ENCODE measurements at regions not wholly inside any gene's neighbourhood (a gene's known extent, or its start where the extent isn't known, plus 50 kb on each side); places are given as distances from the start of the nearest gene placed in this dataset.
"Not testable (repeated sequence)": the region's sequence is repeated elsewhere in the genome, so short reads cannot be mapped to it uniquely, and the experiment has no call there.

GRCh38 chrX:35221391-35221790 lies 278.8 kb downstream of the FAM47B start:
- intact Hi-C loops (cut with DNase I): not testable (repeated sequence)

GRCh38 chrX:35244088-35244741 lies 301.6 kb downstream of the FAM47B start:
- Histone ChIP-seq H3K4me1 (no peaks in the 10 kb centered on the region), H3K9me3 (no peaks in the 10 kb centered on the region), H3K27ac (no peak overlapping the region), H3K36me3 (no peaks in the 10 kb centered on the region), H3K4me3 (no peak overlapping the region), H3K27me3 (no peaks in the 10 kb centered on the region)
- DNase-seq (ENCODE audit: low spot score in 2 of 2): no peak
- intact Hi-C loops (cut with DNase I): no loop called here
- no peak for TF ChIP-seq CTCF (IDR thresholded peaks at IDR 0.05)

More at GRCh38 chrX:35221391-35221790, 278.8 kb downstream of the FAM47B start:
- not testable (repeated sequence) for H3K27me3 ChIP-seq; H3K27ac ChIP-seq; H3K36me3 ChIP-seq; DNase-seq (ENCODE audit: low spot score in 2 of 2); H3K9me3 ChIP-seq; H3K4me3 ChIP-seq; H3K4me1 ChIP-seq

GRCh38 chrX:35244796-35245508 lies 302.4 kb downstream of the FAM47B start:
- H3K9me3 ChIP-seq: no peaks in the 10 kb centered on the region
- no peak for DNase-seq (ENCODE audit: low spot score in 2 of 2)
- no peak overlapping the region for H3K4me3 ChIP-seq
- H3K27ac ChIP-seq: no peak overlapping the region
- no peaks in the 10 kb centered on the region for H3K4me1 ChIP-seq
- no peaks in the 10 kb centered on the region for H3K27me3 ChIP-seq
- no peaks in the 10 kb centered on the region for H3K36me3 ChIP-seq
- intact Hi-C loops (cut with DNase I): no loop called here
- no peak for TF ChIP-seq CTCF (IDR thresholded peaks at IDR 0.05)

- intact Hi-C loops (cut with DNase I): no loop called here
- Histone ChIP-seq H3K36me3 (no peaks in the 10 kb centered on the region), H3K9me3 (no peaks in the 10 kb centered on the region), H3K27ac (no peak overlapping the region), H3K27me3 (no peaks in the 10 kb centered on the region), H3K4me3 (no peak overlapping the region), H3K4me1 (no peaks in the 10 kb centered on the region)
- no peak for TF ChIP-seq CTCF (IDR thresholded peaks at IDR 0.05)
- no peak for DNase-seq (ENCODE audit: low spot score in 2 of 2)
Measured at GRCh38 chrX:35251226-35251625, 308.6 kb downstream of the FAM47B start.

GRCh38 chrX:35276115-35276514 lies 333.5 kb downstream of the FAM47B start:
- no peak overlapping the region for H3K4me3 ChIP-seq
- no peaks in the 10 kb centered on the region for H3K9me3 ChIP-seq
- no peaks in the 10 kb centered on the region for H3K4me1 ChIP-seq
- no peaks in the 10 kb centered on the region for H3K36me3 ChIP-seq
- TF ChIP-seq CTCF (IDR thresholded peaks at IDR 0.05): no peak
- H3K27me3 ChIP-seq: no peaks in the 10 kb centered on the region
- no peak for DNase-seq (ENCODE audit: low spot score in 2 of 2)
- intact Hi-C loops (cut with DNase I): no loop called here
- no peak overlapping the region for H3K27ac ChIP-seq

GRCh38 chrX:35285289-35285962 lies 342.8 kb downstream of the FAM47B start:
- no peaks in the 10 kb centered on the region for H3K27me3 ChIP-seq
- DNase-seq (ENCODE audit: low spot score in 2 of 2): no peak
- TF ChIP-seq CTCF (IDR thresholded peaks at IDR 0.05): no peak
- H3K4me3 ChIP-seq: no peak overlapping the region
- intact Hi-C loops (cut with DNase I): no loop called here
- H3K27ac ChIP-seq: no peak overlapping the region
- H3K4me1 ChIP-seq: no peaks in the 10 kb centered on the region
- no peaks in the 10 kb centered on the region for H3K9me3 ChIP-seq
- no peaks in the 10 kb centered on the region for H3K36me3 ChIP-seq

Measured in ascending aorta (tissue), 2 donors.